ENCODE measurements at regions not wholly inside any gene's neighbourhood (a gene's known extent, or its start where the extent isn't known, plus 50 kb on each side); places are given as distances from the start of the nearest gene placed in this dataset.

DNA sequence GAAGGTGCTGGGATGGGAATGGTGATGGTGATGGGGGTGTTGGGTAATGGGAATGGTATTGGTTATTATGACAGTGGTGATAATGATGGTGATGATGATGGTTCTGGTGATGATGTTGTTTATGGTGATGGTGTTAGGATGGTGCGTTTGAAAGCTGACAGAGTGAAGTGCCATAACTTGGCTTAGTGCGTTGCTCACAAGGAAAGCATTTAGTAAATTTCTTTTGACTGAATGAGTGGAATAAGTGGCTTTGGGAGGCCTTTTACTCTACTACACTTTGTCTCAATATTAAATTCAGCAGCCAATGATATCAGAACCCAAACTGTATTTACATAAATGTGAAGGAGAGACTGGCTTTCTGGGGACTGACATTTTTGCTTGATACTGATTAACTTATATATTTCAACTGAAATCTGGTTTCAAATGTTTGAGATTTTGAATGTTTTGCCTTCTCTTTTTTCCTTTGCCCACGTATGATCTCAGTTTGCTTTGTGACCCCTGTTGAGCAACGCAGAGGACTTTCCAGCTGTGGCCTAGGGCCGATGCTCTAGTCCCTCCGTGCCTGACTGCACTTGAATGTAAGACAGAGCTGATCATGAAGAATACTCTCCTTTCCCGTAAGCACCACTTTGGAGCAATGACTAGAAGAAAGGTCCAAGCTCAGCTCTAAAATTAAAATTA is 128.5 kb upstream of the SH3BP4 start:
- DNase-seq (ENCODE audit: low read depth): no peak
- TF ChIP-seq, protein P1, sequence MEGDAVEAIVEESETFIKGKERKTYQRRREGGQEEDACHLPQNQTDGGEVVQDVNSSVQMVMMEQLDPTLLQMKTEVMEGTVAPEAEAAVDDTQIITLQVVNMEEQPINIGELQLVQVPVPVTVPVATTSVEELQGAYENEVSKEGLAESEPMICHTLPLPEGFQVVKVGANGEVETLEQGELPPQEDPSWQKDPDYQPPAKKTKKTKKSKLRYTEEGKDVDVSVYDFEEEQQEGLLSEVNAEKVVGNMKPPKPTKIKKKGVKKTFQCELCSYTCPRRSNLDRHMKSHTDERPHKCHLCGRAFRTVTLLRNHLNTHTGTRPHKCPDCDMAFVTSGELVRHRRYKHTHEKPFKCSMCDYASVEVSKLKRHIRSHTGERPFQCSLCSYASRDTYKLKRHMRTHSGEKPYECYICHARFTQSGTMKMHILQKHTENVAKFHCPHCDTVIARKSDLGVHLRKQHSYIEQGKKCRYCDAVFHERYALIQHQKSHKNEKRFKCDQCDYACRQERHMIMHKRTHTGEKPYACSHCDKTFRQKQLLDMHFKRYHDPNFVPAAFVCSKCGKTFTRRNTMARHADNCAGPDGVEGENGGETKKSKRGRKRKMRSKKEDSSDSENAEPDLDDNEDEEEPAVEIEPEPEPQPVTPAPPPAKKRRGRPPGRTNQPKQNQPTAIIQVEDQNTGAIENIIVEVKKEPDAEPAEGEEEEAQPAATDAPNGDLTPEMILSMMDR (IDR thresholded peaks at IDR 0.05; ENCODE audit: low read depth, low read length): no peak
- TF ChIP-seq, protein P2, sequence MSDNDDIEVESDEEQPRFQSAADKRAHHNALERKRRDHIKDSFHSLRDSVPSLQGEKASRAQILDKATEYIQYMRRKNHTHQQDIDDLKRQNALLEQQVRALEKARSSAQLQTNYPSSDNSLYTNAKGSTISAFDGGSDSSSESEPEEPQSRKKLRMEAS (IDR thresholded peaks at IDR 0.05; ENCODE audit: low read depth, low read length): no peak
- TF ChIP-seq POLR2A (IDR thresholded peaks at IDR 0.05; ENCODE audit: extremely low read depth, insufficient read length) (no peak), MYC (IDR thresholded peaks at IDR 0.05; ENCODE audit: low read depth, low read length) (no peak)
- H3K4me3 ChIP-seq (ENCODE audit: low read depth, low read length): no peak overlapping the region

DNA sequence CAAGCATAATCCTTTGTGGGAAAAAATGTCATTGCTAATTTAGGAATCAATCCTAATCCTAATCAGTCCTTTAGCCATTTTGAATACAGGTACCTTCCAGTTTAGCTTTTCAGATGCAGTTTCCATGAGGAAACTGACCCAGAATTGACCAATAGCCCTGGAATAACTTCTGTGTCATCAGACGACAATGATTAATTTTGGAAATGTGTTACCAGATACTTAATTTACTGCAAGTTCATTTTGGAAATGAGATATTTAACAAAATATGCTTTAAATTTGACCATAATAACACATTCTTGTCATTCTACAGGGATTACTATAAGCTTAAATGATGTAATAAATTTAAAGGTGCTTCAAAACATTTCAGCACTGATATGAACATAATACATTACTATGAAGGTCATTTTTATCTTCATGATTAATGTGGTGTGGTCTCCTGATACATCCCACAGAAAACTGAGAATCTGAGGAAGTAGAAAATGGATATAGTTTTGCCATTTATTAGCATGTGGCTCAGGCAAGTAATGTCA is 129.8 kb upstream of the SH3BP4 start:
- H3K4me3 ChIP-seq (ENCODE audit: low read depth, low read length): no peak overlapping the region
- no peak for DNase-seq (ENCODE audit: low read depth)
- no peak for TF ChIP-seq POLR2A (IDR thresholded peaks at IDR 0.05; ENCODE audit: extremely low read depth, insufficient read length)
- TF ChIP-seq, protein P1 (IDR thresholded peaks at IDR 0.05; ENCODE audit: low read depth, low read length): no peak
- TF ChIP-seq, protein P2 (IDR thresholded peaks at IDR 0.05; ENCODE audit: low read depth, low read length): no peak
- no peak for TF ChIP-seq MYC (IDR thresholded peaks at IDR 0.05; ENCODE audit: low read depth, low read length)

DNA sequence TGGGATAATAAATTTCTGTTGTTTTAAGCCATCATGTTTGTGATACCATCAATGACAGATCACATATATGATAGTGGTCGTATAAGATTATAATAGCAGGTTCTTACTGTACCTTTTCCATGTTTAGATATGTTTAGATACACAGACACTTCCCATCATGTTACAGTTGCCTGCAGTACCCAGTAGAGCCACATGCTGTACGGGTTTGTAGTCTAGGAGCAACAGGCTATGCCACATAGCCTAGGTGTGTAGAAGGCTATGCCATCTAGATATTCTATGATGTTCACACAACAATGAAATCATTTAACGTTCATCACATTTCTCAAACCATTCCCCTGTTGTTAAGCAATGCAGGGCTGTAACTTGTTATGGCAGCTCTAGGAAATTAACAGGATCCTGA is 132.9 kb upstream of the SH3BP4 start:
- H3K4me3 ChIP-seq (ENCODE audit: low read depth, low read length): no peak overlapping the region
- no peak for DNase-seq (ENCODE audit: low read depth)
- TF ChIP-seq, protein P1 (IDR thresholded peaks at IDR 0.05; ENCODE audit: low read depth, low read length): no peak
- TF ChIP-seq MYC (IDR thresholded peaks at IDR 0.05; ENCODE audit: low read depth, low read length) (no peak), POLR2A (IDR thresholded peaks at IDR 0.05; ENCODE audit: extremely low read depth, insufficient read length) (no peak)
- TF ChIP-seq, protein P2 (IDR thresholded peaks at IDR 0.05; ENCODE audit: low read depth, low read length): no peak

DNA sequence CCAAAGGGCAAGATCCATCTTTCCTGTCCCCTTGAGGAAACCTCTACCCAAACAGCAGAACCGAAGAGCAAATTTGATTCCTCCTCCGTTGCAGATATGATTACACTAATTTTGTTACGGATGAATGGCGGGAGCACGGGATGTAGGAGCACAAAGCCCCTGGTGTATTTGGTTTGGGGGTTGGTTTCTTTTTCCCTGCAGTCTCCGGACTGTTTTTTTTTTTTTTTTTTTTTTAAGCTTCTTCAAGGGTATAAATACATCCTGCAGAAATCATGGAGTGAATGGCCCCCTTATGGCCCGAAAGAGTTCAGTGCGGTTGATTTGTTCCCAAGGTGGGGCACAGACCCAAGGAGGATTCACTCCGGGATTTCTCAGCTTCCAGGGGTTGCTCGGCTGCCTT is 135.3 kb upstream of the SH3BP4 start:
- TF ChIP-seq, protein P1 (IDR thresholded peaks at IDR 0.05; ENCODE audit: low read depth, low read length): no peak
- TF ChIP-seq, protein P2 (IDR thresholded peaks at IDR 0.05; ENCODE audit: low read depth, low read length): no peak
- no peak for TF ChIP-seq MYC (IDR thresholded peaks at IDR 0.05; ENCODE audit: low read depth, low read length)
- H3K4me3 ChIP-seq (ENCODE audit: low read depth, low read length): no peak overlapping the region
- no peak for DNase-seq (ENCODE audit: low read depth)

DNA sequence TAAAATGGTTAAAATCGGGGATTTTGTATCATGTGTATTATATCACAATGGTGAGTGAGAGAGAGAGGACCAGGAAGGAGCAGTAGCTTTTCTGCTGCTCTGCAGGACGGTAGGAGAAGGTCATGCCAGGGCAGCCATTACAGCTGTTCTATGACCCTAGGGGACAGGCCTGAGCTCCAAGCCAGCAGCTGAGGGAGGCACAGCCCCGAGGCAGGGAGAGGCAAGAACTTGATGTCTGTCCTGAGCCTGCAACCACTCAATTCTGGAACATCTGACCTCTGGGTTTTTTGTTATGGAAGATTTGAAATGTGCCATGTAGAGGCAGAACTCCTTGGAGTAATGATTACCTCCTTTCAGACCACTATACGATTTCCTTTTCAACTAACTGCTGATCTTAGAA is 135.8 kb upstream of the SH3BP4 start:
- TF ChIP-seq, protein P2 (IDR thresholded peaks at IDR 0.05; ENCODE audit: low read depth, low read length): no peak
- TF ChIP-seq, protein P1 (IDR thresholded peaks at IDR 0.05; ENCODE audit: low read depth, low read length): no peak
- TF ChIP-seq POLR2A (IDR thresholded peaks at IDR 0.05; ENCODE audit: extremely low read depth, insufficient read length): no peak
- TF ChIP-seq MYC (IDR thresholded peaks at IDR 0.05; ENCODE audit: low read depth, low read length): no peak
- no peak for DNase-seq (ENCODE audit: low read depth)
- H3K4me3 ChIP-seq (ENCODE audit: low read depth, low read length): no peak overlapping the region
